Neural cell (in vitro differentiated cells): ENCODE measurements at regions not wholly inside any gene's neighbourhood (a gene's known extent, or its start where the extent isn't known, plus 50 kb on each side); places are given as distances from the start of the nearest gene placed in this dataset.

Experiments
- H2AFZ ChIP-seq: fragments of 200-600, 300-800 bp; sonication (generic), shearing (Covaris generic); 2 replicates; pipeline ENCODE4 v1.6.0; 2014; ENCODE audit warnings: low read depth, mild to moderate bottlenecking, antibody characterized with exemption, low read length, moderate library complexity
- H3F3A ChIP-seq: fragments of 200-600 bp; shearing (Covaris generic); 2 replicates; pipeline ENCODE4 v1.6.1; 2016; ENCODE audit warnings: mild to moderate bottlenecking, moderate library complexity, mixed read lengths, antibody characterized with exemption, low read length; ENCODE audit not compliant: insufficient read depth, poor library complexity, severe bottlenecking
- H3K27ac ChIP-seq: fragments of 200-600, 300-800 bp; sonication (generic), shearing (Covaris generic); 2 replicates; pipeline ENCODE4 v1.5.1; 2014; ENCODE audit warnings: mild to moderate bottlenecking, low read length, moderate library complexity
- H3K27me3 ChIP-seq: fragments of 300-800, 200-600 bp; sonication (generic), shearing (Covaris generic); 2 replicates; pipeline ENCODE4 v1.6.0; 2014; ENCODE audit warnings: mild to moderate bottlenecking, low read depth, low read length, moderate library complexity; ENCODE audit not compliant: insufficient read depth
- H3K36me3 ChIP-seq: fragments of 300-800, 200-600 bp; sonication (generic), shearing (Covaris generic); 2 replicates; pipeline ENCODE4 v1.5.1; 2014; ENCODE audit warnings: mild to moderate bottlenecking, antibody characterized with exemption, low read length, moderate library complexity; ENCODE audit not compliant: insufficient read depth
- H3K4me2 ChIP-seq: fragments of 300-800, 200-600 bp; sonication (generic), shearing (Covaris generic); 2 replicates; pipeline ENCODE4 v1.6.0; 2014; ENCODE audit warnings: mild to moderate bottlenecking, low read length
- H3K4me3 ChIP-seq: fragments of 300-800, 200-600 bp; sonication (generic), shearing (Covaris generic); 2 replicates; pipeline ENCODE4 v1.5.1; 2014; ENCODE audit warnings: mild to moderate bottlenecking, low read length, moderate library complexity
- H3K79me2 ChIP-seq: fragments of 200-600 bp; shearing (Covaris generic); replicated peaks from 2 replicates; pipeline ENCODE4 v1.6.0; 2014; ENCODE audit warnings: mild to moderate bottlenecking, low read length, moderate library complexity; ENCODE audit not compliant: insufficient read depth
- H3K9ac ChIP-seq: fragments of 300-800, 200-600 bp; sonication (generic), shearing (Covaris generic); 2 replicates; pipeline ENCODE4 v1.6.1; 2016; ENCODE audit warnings: mild to moderate bottlenecking, low read length, mixed read lengths
- H3K9me2 ChIP-seq: fragments of 200-600 bp; shearing (Covaris generic); 2 replicates; pipeline ENCODE4 v1.6.1; 2016; ENCODE audit warnings: mild to moderate bottlenecking, low read length, mixed read lengths; ENCODE audit not compliant: insufficient read depth
- H3K9me3 ChIP-seq: fragments of 200-600, 300-800 bp; sonication (generic), shearing (Covaris generic); 2 replicates; pipeline ENCODE4 v1.6.1; 2016; ENCODE audit warnings: mild to moderate bottlenecking, mixed run types, low read length, moderate library complexity, mixed read lengths
- H4K20me1 ChIP-seq: fragments of 200-600 bp; shearing (Covaris generic); 2 replicates; pipeline ENCODE4 v1.6.1; 2016; ENCODE audit warnings: mild to moderate bottlenecking, mixed run types; ENCODE audit not compliant: insufficient read depth
- EP300 ChIP-seq: fragments of 450-650 bp; conservative IDR thresholded peaks from 2 replicates; pipeline ENCODE4 v1.6.1; 2014; ENCODE audit warnings: antibody characterized with exemption, mild to moderate bottlenecking, moderate library complexity; ENCODE audit not compliant: poor library complexity, severe bottlenecking
- EZH2 ChIP-seq: fragments of 200-600, 300-800 bp; shearing (Covaris generic), sonication (generic); IDR thresholded peaks from 2 replicates; pipeline ENCODE4 v1.6.1; 2014; ENCODE audit warnings: antibody characterized with exemption, low read length, borderline replicate concordance, mild to moderate bottlenecking; ENCODE audit not compliant: insufficient read depth, poor library complexity, severe bottlenecking
- MXI1 ChIP-seq: fragments of 450-650 bp; conservative IDR thresholded peaks from 2 replicates; pipeline ENCODE4 v1.6.1; 2014; ENCODE audit warnings: antibody characterized with exemption, mild to moderate bottlenecking; ENCODE audit not compliant: poor library complexity, severe bottlenecking
- POLR2AphosphoS5 ChIP-seq: IDR thresholded peaks from 2 replicates; pipeline ENCODE4 v1.6.1; 2012
- RAD21 ChIP-seq: fragments of 450-650 bp; conservative IDR thresholded peaks from 2 replicates; pipeline ENCODE4 v1.6.1; 2014; ENCODE audit warnings: antibody characterized with exemption, mild to moderate bottlenecking, moderate library complexity
- REST ChIP-seq: IDR thresholded peaks from 2 replicates; pipeline ENCODE4 v1.6.1; 2012; ENCODE audit warnings: borderline replicate concordance
- SMC3 ChIP-seq: fragments of 450-650 bp; conservative IDR thresholded peaks from 2 replicates; pipeline ENCODE4 v1.6.1; 2014; ENCODE audit warnings: antibody characterized with exemption, mild to moderate bottlenecking, moderate library complexity; ENCODE audit not compliant: poor library complexity
- TAF1 ChIP-seq: IDR thresholded peaks from 2 replicates; pipeline ENCODE4 v1.6.1; 2012; ENCODE audit warnings: low read depth
- TF ChIP-seq, protein P1 (sequence below): fragments of 450-650 bp; IDR thresholded peaks from 2 replicates; pipeline ENCODE4 v1.5.1; 2014; ENCODE audit warnings: antibody characterized with exemption, mild to moderate bottlenecking, moderate library complexity; ENCODE audit not compliant: poor library complexity, severe bottlenecking

GRCh38 chr9:115946530-115946929, 207.1 kb upstream of the PAPPA start:
- TF ChIP-seq, protein P1, sequence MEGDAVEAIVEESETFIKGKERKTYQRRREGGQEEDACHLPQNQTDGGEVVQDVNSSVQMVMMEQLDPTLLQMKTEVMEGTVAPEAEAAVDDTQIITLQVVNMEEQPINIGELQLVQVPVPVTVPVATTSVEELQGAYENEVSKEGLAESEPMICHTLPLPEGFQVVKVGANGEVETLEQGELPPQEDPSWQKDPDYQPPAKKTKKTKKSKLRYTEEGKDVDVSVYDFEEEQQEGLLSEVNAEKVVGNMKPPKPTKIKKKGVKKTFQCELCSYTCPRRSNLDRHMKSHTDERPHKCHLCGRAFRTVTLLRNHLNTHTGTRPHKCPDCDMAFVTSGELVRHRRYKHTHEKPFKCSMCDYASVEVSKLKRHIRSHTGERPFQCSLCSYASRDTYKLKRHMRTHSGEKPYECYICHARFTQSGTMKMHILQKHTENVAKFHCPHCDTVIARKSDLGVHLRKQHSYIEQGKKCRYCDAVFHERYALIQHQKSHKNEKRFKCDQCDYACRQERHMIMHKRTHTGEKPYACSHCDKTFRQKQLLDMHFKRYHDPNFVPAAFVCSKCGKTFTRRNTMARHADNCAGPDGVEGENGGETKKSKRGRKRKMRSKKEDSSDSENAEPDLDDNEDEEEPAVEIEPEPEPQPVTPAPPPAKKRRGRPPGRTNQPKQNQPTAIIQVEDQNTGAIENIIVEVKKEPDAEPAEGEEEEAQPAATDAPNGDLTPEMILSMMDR = no peak
- no peak for TF ChIP-seq TAF1
- TF ChIP-seq SMC3 = no peak
- no peak for TF ChIP-seq POLR2AphosphoS5
- Histone ChIP-seq H3K79me2 (no peaks in the 10 kb centered on the region), H3K4me2 (no peak overlapping the region), H3K4me3 (no peak overlapping the region), H3K9me2 (no peaks in the 10 kb centered on the region), H3K27ac (no peak overlapping the region), H3K27me3 (no peaks in the 10 kb centered on the region), H2AFZ (no peak overlapping the region), H3F3A (no peaks in the 10 kb centered on the region), H3K9ac (no peak overlapping the region), H3K9me3 (no peaks in the 10 kb centered on the region), H3K36me3 (no peaks in the 10 kb centered on the region), H4K20me1 (no peaks in the 10 kb centered on the region)

GRCh38 chr9:115951977-115952376, 201.6 kb upstream of the PAPPA start:
- Histone ChIP-seq H3K36me3 (no peaks in the 10 kb centered on the region), H3K9ac (no peak overlapping the region), H3K9me3 (no peaks in the 10 kb centered on the region), H3K79me2 (no peaks in the 10 kb centered on the region), H3K4me3 (no peak overlapping the region), H3K27ac (no peak overlapping the region), H3K9me2 (no peaks in the 10 kb centered on the region), H3F3A (no peaks in the 10 kb centered on the region), H3K4me2 (no peak overlapping the region), H2AFZ (no peak overlapping the region), H4K20me1 (no peaks in the 10 kb centered on the region), H3K27me3 (no peaks in the 10 kb centered on the region)
- no peak for TF ChIP-seq EP300
- TF ChIP-seq RAD21 = no peak
- no peak for TF ChIP-seq MXI1
- no peak for TF ChIP-seq TAF1
- no peak for TF ChIP-seq SMC3
- no peak for TF ChIP-seq POLR2AphosphoS5
- no peak for TF ChIP-seq EZH2
- TF ChIP-seq, protein P1 = no peak
- TF ChIP-seq REST = no peak
